ENCODE measurements at regions not wholly inside any gene's neighbourhood (a gene's known extent, or its start where the extent isn't known, plus 50 kb on each side); places are given as distances from the start of the nearest gene placed in this dataset.

DNA sequence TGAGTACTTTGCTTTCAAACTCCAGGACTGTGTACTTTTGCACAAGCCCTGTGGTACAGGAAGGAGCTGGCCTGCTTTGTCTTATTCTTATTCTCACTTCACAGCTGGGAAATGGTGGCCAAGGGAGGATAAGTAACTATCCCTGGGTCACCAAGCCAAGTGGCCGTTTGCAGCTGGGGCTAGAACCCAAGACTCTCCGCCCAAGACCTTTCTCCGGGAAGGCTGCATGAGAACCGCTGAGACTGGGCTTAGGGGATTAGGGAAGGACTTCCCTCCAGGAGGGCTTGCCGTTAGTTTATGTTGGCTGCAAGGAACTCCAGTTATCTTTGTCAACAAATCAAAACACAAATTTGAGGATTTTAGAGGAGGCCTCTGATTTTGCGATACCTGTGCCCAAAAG is 109.5 kb upstream of the ADRA1D start:
- DNase-seq, result no peak
- TF ChIP-seq GATA1 (IDR thresholded peaks at IDR 0.05; ENCODE audit: low read depth, low read length), result no peak
- no peak for TF ChIP-seq POLR2A (IDR thresholded peaks at IDR 0.05; ENCODE audit: low read length)

GRCh38 chr20:4352348-4352747 is 103.3 kb upstream of the ADRA1D start:
- TF ChIP-seq POLR2A (IDR thresholded peaks at IDR 0.05; ENCODE audit: low read length) (no peak), GATA1 (IDR thresholded peaks at IDR 0.05; ENCODE audit: low read depth, low read length) (no peak)
- DNase-seq, result no peak

DNA sequence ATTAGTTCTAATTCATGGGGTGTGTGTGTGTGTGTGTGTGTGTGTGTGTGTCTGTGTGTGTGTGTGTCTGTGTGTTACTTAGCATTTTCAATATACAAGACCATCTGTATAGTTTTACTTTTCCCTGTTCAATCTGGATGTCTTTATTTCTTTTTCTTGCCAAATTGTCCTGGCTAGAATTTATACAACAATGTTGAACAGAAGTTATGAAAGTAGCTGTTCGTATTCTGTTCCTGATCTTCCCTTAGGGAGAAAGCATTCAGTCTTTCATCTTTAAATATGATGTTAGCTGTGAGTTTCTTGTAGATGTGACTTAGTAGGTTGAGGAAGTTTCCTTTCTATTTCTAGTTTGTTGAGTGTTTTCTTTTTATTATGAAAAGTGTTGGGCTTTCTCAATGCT is 101.0 kb upstream of the ADRA1D start:
- TF ChIP-seq POLR2A (IDR thresholded peaks at IDR 0.05; ENCODE audit: low read length), result no peak
- DNase-seq, result no peak

- no peak for TF ChIP-seq POLR2A (IDR thresholded peaks at IDR 0.05; ENCODE audit: low read length)
- no peak for TF ChIP-seq GATA1 (IDR thresholded peaks at IDR 0.05; ENCODE audit: low read depth, low read length)
- no peak for DNase-seq
Measured at GRCh38 chr20:4344670-4345069, 95.6 kb upstream of the ADRA1D start.

GRCh38 chr20:4342609-4343008 is 93.5 kb upstream of the ADRA1D start:
- TF ChIP-seq GATA1 (IDR thresholded peaks at IDR 0.05; ENCODE audit: low read depth, low read length) (no peak), POLR2A (IDR thresholded peaks at IDR 0.05; ENCODE audit: low read length) (no peak)
- no peak for DNase-seq

GRCh38 chr20:4341804-4342485 is 92.9 kb upstream of the ADRA1D start:
- no peak for DNase-seq
- TF ChIP-seq GATA1 (IDR thresholded peaks at IDR 0.05; ENCODE audit: low read depth, low read length), result no peak
- no peak for TF ChIP-seq POLR2A (IDR thresholded peaks at IDR 0.05; ENCODE audit: low read length)

DNA sequence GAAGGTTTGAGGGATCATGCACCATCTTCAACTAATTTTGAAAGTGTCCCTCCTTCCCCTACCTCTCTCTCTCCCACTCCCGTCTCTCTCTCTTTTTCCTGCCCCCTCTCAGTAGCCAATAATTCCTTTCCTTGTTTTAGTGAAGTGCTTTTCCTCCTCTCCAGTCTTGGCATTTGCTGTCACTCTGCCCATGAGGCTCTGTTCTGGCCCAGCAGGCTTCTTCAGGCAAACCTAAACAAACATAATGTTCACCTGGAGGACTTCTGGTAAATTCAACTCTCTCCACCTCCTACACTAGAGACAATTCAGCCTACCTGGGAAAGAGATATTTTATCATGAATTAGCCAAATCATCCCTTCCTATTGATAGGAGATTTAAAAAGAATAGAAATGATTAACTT is 86.6 kb upstream of the ADRA1D start:
- DNase-seq, result no peak
- TF ChIP-seq GATA1 (IDR thresholded peaks at IDR 0.05; ENCODE audit: low read depth, low read length), result no peak
- TF ChIP-seq POLR2A (IDR thresholded peaks at IDR 0.05; ENCODE audit: low read length), result no peak

DNA sequence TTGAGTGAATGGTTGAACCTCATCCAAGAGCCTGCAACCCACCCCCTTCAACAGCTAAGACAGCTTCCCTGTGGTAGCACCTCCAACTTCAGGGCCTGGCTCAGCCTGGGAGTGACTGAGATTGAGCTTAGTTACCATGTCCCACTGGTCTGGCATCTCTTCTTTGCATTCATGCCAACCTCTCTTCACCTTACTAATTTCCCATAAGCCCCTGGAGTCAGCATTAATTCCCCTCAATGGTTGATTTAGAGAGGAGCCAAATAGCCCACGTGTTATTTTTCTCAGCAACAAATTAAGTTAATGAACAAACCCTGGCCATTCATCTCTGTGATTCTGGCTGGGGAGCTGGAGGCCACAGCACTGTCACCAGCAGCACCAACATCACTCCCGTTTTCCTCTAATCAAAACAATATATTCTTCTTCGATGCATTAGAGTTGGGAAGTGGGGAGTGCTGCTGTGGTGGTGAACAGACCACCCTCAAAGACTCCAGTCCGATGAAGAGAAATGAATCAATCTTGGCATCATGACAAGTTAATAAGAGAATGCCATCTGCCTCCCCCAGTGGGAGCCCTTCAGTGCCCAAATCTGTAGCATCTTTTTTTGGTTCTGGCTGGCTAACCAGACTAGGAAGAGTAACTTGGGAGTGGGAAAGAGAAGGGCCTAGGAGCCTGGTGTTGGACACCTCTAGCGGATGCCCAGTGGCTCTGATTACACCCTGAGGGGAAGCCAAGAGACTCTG is 83.2 kb upstream of the ADRA1D start:
- TF ChIP-seq GATA1 (IDR thresholded peaks at IDR 0.05; ENCODE audit: low read depth, low read length), result no peak
- TF ChIP-seq POLR2A (IDR thresholded peaks at IDR 0.05; ENCODE audit: low read length), result no peak
- DNase-seq, result no peak

DNA sequence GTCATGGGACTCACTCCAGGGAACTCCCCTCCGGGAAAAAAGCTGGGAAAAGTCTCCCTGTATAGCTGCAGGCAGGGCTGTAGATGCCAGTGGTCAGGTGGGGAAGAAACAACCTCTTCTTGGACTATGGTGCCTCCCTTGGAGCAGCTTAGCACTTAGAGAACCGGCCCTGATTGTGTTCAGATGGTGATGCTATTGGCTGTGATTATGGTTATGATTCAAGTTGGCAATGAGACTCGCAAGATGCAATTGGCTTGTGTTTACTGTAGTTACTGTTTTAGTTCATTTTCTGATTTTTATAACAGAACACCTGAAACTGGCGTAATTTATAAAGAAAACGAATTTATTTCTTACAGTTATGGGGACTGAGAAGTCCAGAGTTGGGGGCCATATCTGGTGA is 80.9 kb upstream of the ADRA1D start:
- no peak for DNase-seq
- TF ChIP-seq POLR2A (IDR thresholded peaks at IDR 0.05; ENCODE audit: low read length) (no peak), GATA1 (IDR thresholded peaks at IDR 0.05; ENCODE audit: low read depth, low read length) (no peak)

DNA sequence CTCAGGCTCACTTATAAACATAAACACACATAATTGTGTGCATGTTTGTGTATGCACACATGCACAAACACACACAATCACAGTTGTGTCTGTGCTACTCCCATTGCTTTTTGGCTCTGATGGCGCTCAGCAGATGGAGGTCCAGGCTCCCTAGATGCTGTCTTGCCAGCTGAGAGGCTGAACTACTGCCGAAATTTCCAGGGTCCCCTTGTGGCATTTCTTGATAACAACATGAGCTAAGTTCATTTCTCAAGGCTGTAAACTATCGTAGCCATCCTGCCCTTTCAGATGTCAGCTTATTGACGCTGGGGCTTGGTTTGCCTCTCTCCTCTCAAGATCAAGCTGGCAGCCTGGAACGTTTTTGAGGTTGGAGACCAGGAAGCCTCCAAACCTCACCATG is 80.1 kb upstream of the ADRA1D start:
- TF ChIP-seq POLR2A (IDR thresholded peaks at IDR 0.05; ENCODE audit: low read length), result no peak
- no peak for TF ChIP-seq GATA1 (IDR thresholded peaks at IDR 0.05; ENCODE audit: low read depth, low read length)
- peak in 1 of 2 experiments; percentile 5 for DNase-seq

DNA sequence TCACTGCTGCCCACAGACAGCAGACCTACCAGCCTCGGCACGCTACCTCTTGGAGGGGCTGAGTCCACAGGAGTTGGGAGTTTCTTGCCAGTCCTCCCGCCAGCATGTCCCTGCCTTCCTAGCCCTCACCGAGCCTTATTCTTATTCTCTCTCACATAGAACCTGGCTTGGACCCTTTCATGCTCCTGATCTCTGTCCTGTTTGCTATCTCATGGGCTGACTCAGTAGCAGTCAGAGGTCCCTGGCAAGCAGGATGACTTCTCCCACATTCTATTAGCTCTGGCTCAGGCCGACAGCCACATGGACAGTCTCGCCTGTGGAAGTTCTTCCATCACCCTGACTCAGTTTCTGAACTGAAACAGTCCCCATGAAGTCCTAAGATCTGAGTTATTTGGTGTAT is 79.5 kb upstream of the ADRA1D start:
- DNase-seq, result no peak
- no peak for TF ChIP-seq GATA1 (IDR thresholded peaks at IDR 0.05; ENCODE audit: low read depth, low read length)
- no peak for TF ChIP-seq POLR2A (IDR thresholded peaks at IDR 0.05; ENCODE audit: low read length)

GRCh38 chr20:4327956-4328355 is 78.9 kb upstream of the ADRA1D start:
- TF ChIP-seq POLR2A (IDR thresholded peaks at IDR 0.05; ENCODE audit: low read length) (no peak), GATA1 (IDR thresholded peaks at IDR 0.05; ENCODE audit: low read depth, low read length) (no peak)
- DNase-seq, result no peak

DNA sequence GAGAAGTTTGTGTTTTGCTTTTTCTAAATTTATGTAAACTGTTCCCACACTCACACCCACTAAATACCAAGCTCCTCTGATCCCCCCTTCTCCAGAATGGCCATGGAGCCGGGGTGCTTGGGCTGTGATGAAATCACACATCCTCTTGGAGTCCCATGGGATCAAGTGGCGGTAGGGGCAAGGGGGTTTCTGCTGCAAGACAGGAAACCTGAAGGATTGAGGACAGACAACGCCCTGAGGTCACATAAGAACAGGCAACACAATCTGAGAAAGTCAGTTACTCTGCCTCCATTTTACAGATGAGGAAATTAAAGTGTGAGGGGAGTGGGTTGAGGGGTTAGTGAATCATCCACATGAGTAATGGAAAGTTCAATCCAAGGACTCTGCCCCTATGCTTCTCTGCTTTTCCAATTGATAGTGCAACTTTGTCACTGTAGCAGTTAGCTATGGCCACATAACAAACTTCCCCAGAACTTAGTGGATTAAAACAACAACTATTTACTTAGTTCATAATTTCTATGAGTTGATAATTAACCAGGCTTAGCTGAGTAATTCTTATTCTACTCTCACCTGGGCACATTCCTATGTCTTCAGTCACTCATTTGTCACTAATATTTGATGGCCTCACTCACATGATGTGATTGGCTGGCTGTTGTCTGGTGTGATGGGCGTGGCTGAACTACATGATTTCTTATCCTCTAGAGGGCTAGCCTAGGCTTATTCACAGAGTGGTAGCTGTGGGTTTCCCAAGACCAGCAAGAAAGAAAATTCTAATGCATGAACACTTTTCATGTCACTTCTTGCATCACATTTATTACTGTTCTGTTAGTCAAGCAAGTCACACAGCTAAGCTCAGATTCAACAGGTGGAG is 77.3 kb upstream of the ADRA1D start:
- TF ChIP-seq POLR2A (IDR thresholded peaks at IDR 0.05; ENCODE audit: low read length) (no peak), GATA1 (IDR thresholded peaks at IDR 0.05; ENCODE audit: low read depth, low read length) (no peak)
- no peak for DNase-seq

DNA sequence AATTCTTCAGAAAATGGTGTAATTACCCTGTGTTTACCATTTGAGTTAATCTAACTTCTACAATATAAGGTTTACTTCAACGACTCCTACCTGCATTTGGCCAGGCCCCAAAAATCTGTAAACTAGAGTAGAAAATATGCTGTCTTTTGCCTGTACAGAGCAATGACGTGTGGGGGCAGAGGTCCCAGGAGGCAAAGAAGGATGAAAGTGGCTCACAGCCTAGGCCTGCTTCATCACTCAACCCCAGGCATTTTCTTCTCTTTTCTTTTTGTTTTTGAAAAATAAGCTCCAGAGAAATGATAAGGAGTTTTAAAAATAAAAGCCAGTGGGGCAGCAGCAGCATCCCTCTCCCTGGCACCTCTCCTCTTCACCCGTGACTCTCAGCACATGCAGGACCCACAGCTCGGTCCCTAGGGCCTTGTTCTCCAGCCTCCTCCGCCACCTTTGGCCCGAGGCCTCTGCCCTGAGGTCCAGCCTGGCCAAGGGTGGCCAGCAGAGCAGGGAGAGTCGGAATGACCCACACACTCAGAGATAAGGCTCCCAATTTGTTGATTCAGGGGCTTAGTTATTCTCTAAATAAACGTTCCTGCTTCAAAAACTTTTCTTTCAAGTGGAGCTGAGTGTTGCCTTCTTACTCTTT is 76.6 kb upstream of the ADRA1D start:
- no peak for TF ChIP-seq GATA1 (IDR thresholded peaks at IDR 0.05; ENCODE audit: low read depth, low read length)
- TF ChIP-seq POLR2A (IDR thresholded peaks at IDR 0.05; ENCODE audit: low read length), result no peak
- no peak for DNase-seq

Measured in erythroblast (primary cell).